IMR-90 (cell line): ENCODE measurements at regions not wholly inside any gene's neighbourhood (a gene's known extent, or its start where the extent isn't known, plus 50 kb on each side); places are given as distances from the start of the nearest gene placed in this dataset.

Source experiments
- ATAC-seq: fragments of 200-7000 bp; cut with Tn5 transposase; 2 replicates; pipeline ENCODE4 v1.9.1; 2020; ENCODE audit warnings: low read depth, mild to moderate bottlenecking, moderate library complexity
- BruUV-seq: library from RNA; stranded (reverse); fragments of 400-500 nt; replicated peaks from 2 replicates; lab custom pipeline; 2021; lab: Mats Ljungman, UMichigan
- CTCF ChIA-PET: fragments of 300-600 bp; formaldehyde crosslinking; extraction: SDS; loops from one replicate; lab custom pipeline; 2021; ENCODE audit warnings: antibody characterized with exemption; lab: Yijun Ruan, JAX
- POLR2A ChIA-PET: fragments of 300-600 bp; sonication (Branson Sonifier 250); formaldehyde crosslinking; loops from one replicate; lab custom pipeline; 2022; ENCODE audit warnings: antibody characterized with exemption; ENCODE audit not compliant: unreplicated experiment; lab: Charles Lee
- DNase-seq: peaks from one replicate; pipeline ENCODE4 v3.0.0; 2013
- H2AFZ ChIP-seq: replicated peaks from 2 replicates; pipeline ENCODE3; 2013; ENCODE audit warnings: low read length, mild to moderate bottlenecking; ENCODE audit not compliant: poor library complexity
- H2AK5ac ChIP-seq: 2 replicates; pipeline ENCODE4 v1.6.1; 2013; ENCODE audit warnings: low read depth, low read length, inconsistent platforms
- H2AK9ac ChIP-seq: replicated peaks from 2 replicates; pipeline ENCODE3; 2013; ENCODE audit warnings: mild to moderate bottlenecking, low read depth, low read length, moderate library complexity; ENCODE audit not compliant: poor library complexity
- H2BK120ac ChIP-seq: 2 replicates; pipeline ENCODE4 v1.6.1; 2013; ENCODE audit warnings: low read depth, low read length, inconsistent platforms
- H2BK15ac ChIP-seq: 3 replicates; pipeline ENCODE4 v1.6.1; 2013; ENCODE audit warnings: low read depth, low read length, inconsistent platforms
- H2BK20ac ChIP-seq: 2 replicates; pipeline ENCODE4 v1.6.1; 2013; ENCODE audit warnings: low read depth, mild to moderate bottlenecking, inconsistent platforms, low read length, moderate library complexity
- H2BK5ac ChIP-seq: 2 replicates; pipeline ENCODE4 v1.6.1; 2013; ENCODE audit warnings: mild to moderate bottlenecking, low read depth, low read length, inconsistent platforms; ENCODE audit not compliant: poor library complexity, severe bottlenecking
- H3K14ac ChIP-seq: replicated peaks from 2 replicates; pipeline ENCODE4 v1.6.1; 2013; ENCODE audit warnings: low read depth, low read length, inconsistent platforms
- H3K18ac ChIP-seq: 2 replicates; pipeline ENCODE4 v1.6.1; 2013; ENCODE audit warnings: low read depth, low read length, control low read depth
- H3K23ac ChIP-seq: 2 replicates; pipeline ENCODE4 v1.6.1; 2013; ENCODE audit warnings: low read depth, low read length, inconsistent platforms
- H3K27ac ChIP-seq: 2 replicates; pipeline ENCODE4 v1.5.1; 2013; ENCODE audit warnings: mild to moderate bottlenecking, control low read depth, low read length; ENCODE audit not compliant: insufficient read depth
- H3K27me3 ChIP-seq: 2 replicates; pipeline ENCODE4 v1.6.1; 2013; ENCODE audit warnings: low read length; ENCODE audit not compliant: control insufficient read depth, insufficient read depth
- H3K36me3 ChIP-seq: 2 replicates; pipeline ENCODE4 v1.6.1; 2013; ENCODE audit warnings: low read length, mixed read lengths; ENCODE audit not compliant: control insufficient read depth, insufficient read depth
- H3K4ac ChIP-seq: 2 replicates; pipeline ENCODE4 v1.6.1; 2013; ENCODE audit warnings: low read depth, low read length, inconsistent platforms
- H3K4me1 ChIP-seq: 2 replicates; pipeline ENCODE4 v1.6.1; 2013; ENCODE audit warnings: low read length, mixed read lengths; ENCODE audit not compliant: control insufficient read depth, insufficient read depth
- H3K4me2 ChIP-seq: 2 replicates; pipeline ENCODE4 v1.6.1; 2013; ENCODE audit warnings: low read depth, mild to moderate bottlenecking, control low read depth, low read length, moderate library complexity
- H3K4me3 ChIP-seq: 2 replicates; pipeline ENCODE4 v1.5.1; 2013; ENCODE audit warnings: low read depth, mild to moderate bottlenecking, control low read depth, low read length, moderate library complexity; ENCODE audit not compliant: insufficient read depth
- H3K56ac ChIP-seq: 2 replicates; pipeline ENCODE4 v1.6.1; 2013; ENCODE audit warnings: low read length, inconsistent platforms; ENCODE audit not compliant: insufficient read depth; ENCODE audit errors: extremely low read depth
- H3K79me1 ChIP-seq, 2 experiments: 2 replicates each; pipeline ENCODE4 v1.6.1; 2013; ENCODE audit warnings: low read length in 2 of 2, inconsistent platforms in 1 of 2, low read depth in 1 of 2
- H3K9ac ChIP-seq: 2 replicates; pipeline ENCODE4 v1.6.1; 2013; ENCODE audit warnings: low read depth, low read length, control low read depth
- H3K9me1 ChIP-seq: 2 replicates; pipeline ENCODE4 v1.6.1; 2013; ENCODE audit warnings: low read length, inconsistent platforms; ENCODE audit not compliant: insufficient read depth
- H3K9me3 ChIP-seq: 2 replicates; pipeline ENCODE4 v1.6.1; 2013; ENCODE audit warnings: low read length; ENCODE audit not compliant: control insufficient read depth, insufficient read depth
- H4K20me1 ChIP-seq: 2 replicates; pipeline ENCODE4 v1.6.1; 2013; ENCODE audit warnings: low read length, inconsistent platforms; ENCODE audit not compliant: insufficient read depth
- H4K5ac ChIP-seq: 2 replicates; pipeline ENCODE4 v1.6.1; 2013; ENCODE audit warnings: mild to moderate bottlenecking, low read depth, low read length, control low read depth
- H4K8ac ChIP-seq, 2 experiments: 2 replicates each; pipeline ENCODE4 v1.6.1; 2013; ENCODE audit warnings: low read depth in 2 of 2, low read length in 2 of 2, control low read depth in 1 of 2, inconsistent platforms in 1 of 2
- H4K91ac ChIP-seq: 2 replicates; pipeline ENCODE4 v1.6.1; 2013; ENCODE audit warnings: low read depth, low read length, inconsistent platforms; ENCODE audit not compliant: insufficient read depth
- CEBPB ChIP-seq: IDR thresholded peaks from 2 replicates; pipeline ENCODE4 v1.6.1; 2012; ENCODE audit warnings: low read depth, low read length, improper control_type of control experiment
- CHD1 ChIP-seq: IDR thresholded peaks from 2 replicates; pipeline ENCODE4 v1.6.1; 2012; ENCODE audit warnings: low read depth, low read length, improper control_type of control experiment
- FOS ChIP-seq: fragments of 150-350 bp; IDR thresholded peaks from 2 replicates; pipeline ENCODE4 v1.6.1; 2016; ENCODE audit warnings: low read depth, low read length
- MAFK ChIP-seq: IDR thresholded peaks from 2 replicates; pipeline ENCODE4 v1.6.1; 2012; ENCODE audit warnings: low read depth, low read length, improper control_type of control experiment
- MAZ ChIP-seq: IDR thresholded peaks from 2 replicates; pipeline ENCODE4 v1.6.1; 2012; ENCODE audit warnings: low read depth, mild to moderate bottlenecking, low read length, improper control_type of control experiment, moderate library complexity, borderline replicate concordance
- MXI1 ChIP-seq: IDR thresholded peaks from 2 replicates; pipeline ENCODE4 v1.6.1; 2012; ENCODE audit warnings: low read depth, mild to moderate bottlenecking, low read length, moderate library complexity, borderline replicate concordance
- POLR2A ChIP-seq: IDR thresholded peaks from 2 replicates; pipeline ENCODE4 v1.6.1; 2012; ENCODE audit warnings: mild to moderate bottlenecking, low read depth, low read length
- RAD21 ChIP-seq: IDR thresholded peaks from 2 replicates; pipeline ENCODE4 v1.6.1; 2012; ENCODE audit warnings: low read length, improper control_type of control experiment
- RCOR1 ChIP-seq: IDR thresholded peaks from 2 replicates; pipeline ENCODE4 v1.6.1; 2012; ENCODE audit warnings: mild to moderate bottlenecking, low read length, improper control_type of control experiment; ENCODE audit not compliant: insufficient replicate concordance
- RFX5 ChIP-seq: IDR thresholded peaks from 2 replicates; pipeline ENCODE4 v1.8.0; 2012; ENCODE audit warnings: low read depth, mild to moderate bottlenecking, low read length, moderate library complexity
- WGBS, 2 experiments: methylation state at CpG; one replicate each; pipeline versions ENCODE4 v1.1.5 to v1.1.7; 2013; ENCODE audit warnings: missing lambda C conversion rate in 2 of 2; ENCODE audit not compliant: insufficient read length in 1 of 2; ENCODE audit errors: extremely low coverage in 2 of 2; 5-methylcytosine and 5-hydroxymethylcytosine counted together
- dilution Hi-C: fragments of 300-500 bp; cut with HindIII; formaldehyde crosslinking; loops from one replicate; pipeline ENCODE4 v1.14.3; 2018; ENCODE audit warnings: low sequenced_read_pairs; ENCODE audit not compliant: unreplicated experiment
- in situ Hi-C: fragments of 300-500 bp; cut with MboI; formaldehyde crosslinking; loops from 3 replicates; pipeline ENCODE4 v1.14.3; 2019; ENCODE audit warnings: low sequenced_read_pairs, inconsistent platforms, mixed read lengths
- intact Hi-C: fragments of 100-400 bp; cut with micrococcal nuclease; formaldehyde crosslinking; loops from 2 replicates; pipeline ENCODE4 v1.10.0; 2022
- TF ChIP-seq, protein P1 (sequence below): fragments of 150-350 bp; IDR thresholded peaks from 2 replicates; pipeline ENCODE4 v1.6.1; 2016; ENCODE audit warnings: low read depth, mild to moderate bottlenecking, low read length, moderate library complexity, borderline replicate concordance
- TF ChIP-seq, protein P2 (sequence below): conservative IDR thresholded peaks from 2 replicates; pipeline ENCODE4 v1.5.1; 2012; ENCODE audit warnings: mild to moderate bottlenecking, low read depth, low read length, improper control_type of control experiment

DNA sequence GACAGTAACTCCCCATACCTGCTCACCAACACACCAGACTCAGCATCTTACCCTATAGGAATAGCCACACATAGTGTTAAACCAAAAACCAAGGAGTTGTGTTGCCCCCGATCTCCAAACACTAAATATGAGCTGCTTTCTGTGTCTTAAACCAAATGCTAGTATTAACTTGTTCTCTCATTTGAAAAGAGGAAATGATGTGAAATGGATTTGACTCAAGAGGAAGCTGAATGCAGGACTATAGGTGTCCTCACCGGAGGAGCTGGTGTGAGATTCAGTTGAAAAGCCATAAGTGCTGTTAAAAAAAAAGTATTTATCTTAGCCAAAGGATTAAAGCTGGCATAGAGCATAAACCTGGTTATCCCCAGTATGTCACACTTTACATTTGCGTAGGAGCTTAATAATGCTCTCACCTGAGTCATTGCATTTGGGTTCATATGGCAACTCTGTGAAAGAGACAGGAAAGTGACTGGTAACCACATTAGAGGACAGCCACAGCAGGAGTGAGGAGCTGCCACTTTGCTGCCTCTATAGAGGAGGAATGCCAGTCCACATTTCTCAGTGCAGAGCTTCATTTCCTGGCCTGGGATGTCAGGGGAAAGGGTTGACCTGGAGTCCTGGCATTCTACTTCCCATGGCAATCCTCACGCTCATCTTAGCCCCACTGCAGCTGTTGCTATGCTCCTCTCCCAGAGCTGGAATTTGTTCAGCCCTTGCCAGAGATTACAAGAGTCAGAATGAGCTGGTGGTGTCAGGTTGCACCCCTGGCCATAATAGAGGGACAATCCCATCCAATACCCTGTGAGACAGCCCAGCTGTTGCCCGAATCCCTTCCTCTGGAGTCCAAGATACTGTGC, 143.3 kb upstream of the ANKFN1 start:
- ChIA-PET POLR2A (no interaction called here), CTCF (no interaction called here)
- Histone ChIP-seq H3K23ac (no peak overlapping the region), H3K4me2 (no peak overlapping the region), H4K91ac (no peak overlapping the region), H3K27ac (no peak overlapping the region), H4K8ac (no peak overlapping the region), H2AFZ (peak overlapping the region; percentile 58), H4K20me1 (no peaks in the 10 kb centered on the region), H3K27me3 (no peaks in the 10 kb centered on the region), H3K14ac (no peak overlapping the region), H3K9ac (no peak overlapping the region), H3K4me3 (no peak overlapping the region), H3K9me3 (no peaks in the 10 kb centered on the region), H2BK20ac (no peak overlapping the region), H3K36me3 (no peaks in the 10 kb centered on the region), H2AK5ac (no peak overlapping the region), H2BK5ac (no peak overlapping the region), H2BK120ac (no peak overlapping the region), H3K4me1 (no peaks in the 10 kb centered on the region), H4K5ac (no peak overlapping the region), H2BK15ac (no peak overlapping the region), H3K4ac (no peak overlapping the region), H3K79me1 (no peaks in the 10 kb centered on the region), H3K18ac (no peak overlapping the region), H2AK9ac (no peak overlapping the region), H3K56ac (no peak overlapping the region), H3K9me1 (no peaks in the 10 kb centered on the region)
- WGBS, 2 experiments, result 0% methylated on average over 1 of the region's 5 CpGs; no CpG with 5 or more reads in 1 of the 2 experiments
- ATAC-seq (no peak), DNase-seq (peak; percentile 9)
- dilution Hi-C loops (no loop called here), in situ Hi-C loops (no loop called here), intact Hi-C loops (no loop called here)
- BruUV-seq, result no TSS peak
- TF ChIP-seq MAZ, result no peak
- no peak for TF ChIP-seq RAD21
- TF ChIP-seq RCOR1, result no peak
- no peak for TF ChIP-seq RFX5
- no peak for TF ChIP-seq MAFK
- TF ChIP-seq, protein P1, sequence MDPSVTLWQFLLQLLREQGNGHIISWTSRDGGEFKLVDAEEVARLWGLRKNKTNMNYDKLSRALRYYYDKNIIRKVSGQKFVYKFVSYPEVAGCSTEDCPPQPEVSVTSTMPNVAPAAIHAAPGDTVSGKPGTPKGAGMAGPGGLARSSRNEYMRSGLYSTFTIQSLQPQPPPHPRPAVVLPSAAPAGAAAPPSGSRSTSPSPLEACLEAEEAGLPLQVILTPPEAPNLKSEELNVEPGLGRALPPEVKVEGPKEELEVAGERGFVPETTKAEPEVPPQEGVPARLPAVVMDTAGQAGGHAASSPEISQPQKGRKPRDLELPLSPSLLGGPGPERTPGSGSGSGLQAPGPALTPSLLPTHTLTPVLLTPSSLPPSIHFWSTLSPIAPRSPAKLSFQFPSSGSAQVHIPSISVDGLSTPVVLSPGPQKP, result no peak
- TF ChIP-seq FOS, result no peak
- TF ChIP-seq POLR2A, result no peak
- TF ChIP-seq MXI1, result no peak
- TF ChIP-seq, protein P2, sequence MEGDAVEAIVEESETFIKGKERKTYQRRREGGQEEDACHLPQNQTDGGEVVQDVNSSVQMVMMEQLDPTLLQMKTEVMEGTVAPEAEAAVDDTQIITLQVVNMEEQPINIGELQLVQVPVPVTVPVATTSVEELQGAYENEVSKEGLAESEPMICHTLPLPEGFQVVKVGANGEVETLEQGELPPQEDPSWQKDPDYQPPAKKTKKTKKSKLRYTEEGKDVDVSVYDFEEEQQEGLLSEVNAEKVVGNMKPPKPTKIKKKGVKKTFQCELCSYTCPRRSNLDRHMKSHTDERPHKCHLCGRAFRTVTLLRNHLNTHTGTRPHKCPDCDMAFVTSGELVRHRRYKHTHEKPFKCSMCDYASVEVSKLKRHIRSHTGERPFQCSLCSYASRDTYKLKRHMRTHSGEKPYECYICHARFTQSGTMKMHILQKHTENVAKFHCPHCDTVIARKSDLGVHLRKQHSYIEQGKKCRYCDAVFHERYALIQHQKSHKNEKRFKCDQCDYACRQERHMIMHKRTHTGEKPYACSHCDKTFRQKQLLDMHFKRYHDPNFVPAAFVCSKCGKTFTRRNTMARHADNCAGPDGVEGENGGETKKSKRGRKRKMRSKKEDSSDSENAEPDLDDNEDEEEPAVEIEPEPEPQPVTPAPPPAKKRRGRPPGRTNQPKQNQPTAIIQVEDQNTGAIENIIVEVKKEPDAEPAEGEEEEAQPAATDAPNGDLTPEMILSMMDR, result no peak
- TF ChIP-seq CHD1, result no peak
- TF ChIP-seq CEBPB, result no peak
